Epithelial cell of proximal tubule (primary cell): ENCODE measurements at regions not wholly inside any gene's neighbourhood (a gene's known extent, or its start where the extent isn't known, plus 50 kb on each side); places are given as distances from the start of the nearest gene placed in this dataset.
"Not testable (repeated sequence)": the region's sequence is repeated elsewhere in the genome, so short reads cannot be mapped to it uniquely, and the experiment has no call there.

Experiments
- DNase-seq: peaks from one replicate; pipeline ENCODE4 v3.0.0-alpha.2; 2011; ENCODE audit warnings: low read depth
- H3K4me3 ChIP-seq: 2 replicates; pipeline ENCODE4 v1.5.1; 2011; ENCODE audit warnings: low read depth, mild to moderate bottlenecking, low read length
- CTCF ChIP-seq: conservative IDR thresholded peaks from 2 replicates; pipeline ENCODE4 v1.5.1; 2012; ENCODE audit warnings: low read depth, mild to moderate bottlenecking, low read length

- not testable (repeated sequence) for DNase-seq
Measured at GRCh38 chrX:71822314-71822713, 59.2 kb downstream of the CXorf49B start.

GRCh38 chrX:71823391-71824057 is 60.4 kb downstream of the CXorf49B start:
- no peak overlapping the region for H3K4me3 ChIP-seq
- no peak for DNase-seq
- no peak for TF ChIP-seq CTCF

More at GRCh38 chrX:71822314-71822713, 59.2 kb downstream of the CXorf49B start:
- H3K4me3 ChIP-seq = not testable (repeated sequence)

- H3K4me3 ChIP-seq = no peak overlapping the region
- no peak for DNase-seq
- no peak for TF ChIP-seq CTCF
Measured at GRCh38 chrX:71828086-71828485, 64.9 kb downstream of the CXorf49B start.

DNA sequence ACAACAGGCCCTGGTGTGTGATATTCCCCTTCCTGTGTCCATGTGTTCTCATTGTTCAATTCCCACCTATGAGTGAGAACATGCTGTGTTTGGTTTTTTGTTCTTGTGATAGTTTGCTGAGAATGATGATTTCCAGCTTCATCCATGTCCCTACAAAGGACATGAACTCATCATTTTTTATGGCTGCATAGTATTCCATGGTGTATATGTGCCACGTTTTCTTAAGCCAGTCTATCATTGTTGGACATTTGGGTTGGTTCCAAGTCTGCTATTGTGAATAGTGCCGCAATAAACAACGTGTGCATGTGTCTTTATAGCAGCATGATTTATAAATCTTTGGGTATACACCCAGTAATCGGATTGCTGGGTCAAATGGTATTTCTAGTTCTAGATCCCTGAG is 72.6 kb upstream of the NHSL2 start:
- DNase-seq, H3K4me3 ChIP-seq: not testable (repeated sequence)

GRCh38 chrX:71846429-71846828 is 64.2 kb upstream of the NHSL2 start:
- H3K4me3 ChIP-seq = no peak overlapping the region
- DNase-seq = no peak
- TF ChIP-seq CTCF = no peak

DNA sequence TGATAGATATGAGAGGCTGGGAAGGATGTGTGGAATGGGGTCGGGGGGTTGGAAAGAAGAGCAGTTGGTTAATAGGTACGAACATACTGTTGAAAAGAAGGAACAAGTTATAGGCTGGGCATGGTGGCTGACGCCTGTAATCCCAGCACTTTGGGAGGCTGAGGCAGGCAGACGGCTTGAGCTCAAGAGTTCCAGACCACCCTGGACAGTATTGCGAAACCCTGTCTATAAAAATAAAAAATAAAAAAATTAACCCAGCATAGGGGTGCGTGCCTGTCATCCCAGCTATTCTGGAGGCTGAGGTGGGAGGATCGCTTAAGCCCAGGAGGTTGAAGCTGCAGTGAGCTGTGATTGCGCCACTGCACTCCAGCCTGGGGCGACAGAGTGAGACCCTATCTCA is 58.5 kb upstream of the NHSL2 start:
- no peak for TF ChIP-seq CTCF
- H3K4me3 ChIP-seq = no peak overlapping the region
- no peak for DNase-seq

GRCh38 chrX:71859637-71860036 is 51.0 kb upstream of the NHSL2 start:
- DNase-seq = no peak
- H3K4me3 ChIP-seq = no peak overlapping the region
- TF ChIP-seq CTCF = peak; percentile 53
